GM20431 (cell line): ENCODE measurements at regions not wholly inside any gene's neighbourhood (a gene's known extent, or its start where the extent isn't known, plus 50 kb on each side); places are given as distances from the start of the nearest gene placed in this dataset.

Experiments
- in situ Hi-C: fragments of 300-500 bp; cut with MseI, MboI; formaldehyde crosslinking; loops from one replicate; pipeline ENCODE4 v1.15.0; 2020; ENCODE audit warnings: low sequenced_read_pairs; ENCODE audit not compliant: unreplicated experiment

GRCh38 chr7:18350678-18351077 lies 144.9 kb upstream of the HDAC9 start:
- in situ Hi-C loops: loop anchor here (25.0 kb wide), 1 partner anchor 237 kb away; no protein-coding TSS in a partner anchor

GRCh38 chr7:18352339-18353255 lies 143.0 kb upstream of the HDAC9 start:
- in situ Hi-C loops: loop anchor here (25.0 kb wide), 1 partner anchor 235 kb away; no protein-coding TSS in a partner anchor

GRCh38 chr7:18353339-18353738 lies 142.2 kb upstream of the HDAC9 start:
- in situ Hi-C loops: loop anchor here (25.0 kb wide), 1 partner anchor 234 kb away; no protein-coding TSS in a partner anchor

GRCh38 chr7:18354108-18355085 lies 141.2 kb upstream of the HDAC9 start:
- in situ Hi-C loops: loop anchor here (25.0 kb wide), 1 partner anchor 233 kb away; no protein-coding TSS in a partner anchor

GRCh38 chr7:18356191-18356645 lies 139.3 kb upstream of the HDAC9 start:
- in situ Hi-C loops: loop anchor here (25.0 kb wide), 1 partner anchor 231 kb away; no protein-coding TSS in a partner anchor

- in situ Hi-C loops: loop anchor here (25.0 kb wide), 1 partner anchor 230 kb away; no protein-coding TSS in a partner anchor
These were observed 137.9 kb upstream of the HDAC9 start for GRCh38 chr7:18357691-18358090.

- in situ Hi-C loops: loop anchor here (25.0 kb wide), 1 partner anchor 226 kb away; no protein-coding TSS in a partner anchor
These were observed 133.8 kb upstream of the HDAC9 start for GRCh38 chr7:18361756-18362155.

GRCh38 chr7:18363751-18364380 lies 131.7 kb upstream of the HDAC9 start:
- in situ Hi-C loops: loop anchor here (25.0 kb wide), 1 partner anchor 223 kb away; no protein-coding TSS in a partner anchor

GRCh38 chr7:18364396-18364795 lies 131.2 kb upstream of the HDAC9 start:
- in situ Hi-C loops: loop anchor here (25.0 kb wide), 1 partner anchor 223 kb away; no protein-coding TSS in a partner anchor

GRCh38 chr7:18366394-18366793 lies 129.2 kb upstream of the HDAC9 start:
- in situ Hi-C loops: loop anchor here (25.0 kb wide), 1 partner anchor 221 kb away; no protein-coding TSS in a partner anchor

- in situ Hi-C loops: loop anchor here (25.0 kb wide), 1 partner anchor 218 kb away; no protein-coding TSS in a partner anchor
These were observed 126.5 kb upstream of the HDAC9 start for GRCh38 chr7:18369011-18369410.

- in situ Hi-C loops: loop anchor here (25.0 kb wide), 1 partner anchor 217 kb away; no protein-coding TSS in a partner anchor
These were observed 124.9 kb upstream of the HDAC9 start for GRCh38 chr7:18370633-18371032.

- in situ Hi-C loops: no loop called here
These were observed 116.5 kb upstream of the HDAC9 start for GRCh38 chr7:18378989-18379605.

GRCh38 chr7:18384491-18385143 lies 110.9 kb upstream of the HDAC9 start:
- in situ Hi-C loops: no loop called here

GRCh38 chr7:18386607-18387006 lies 108.9 kb upstream of the HDAC9 start:
- in situ Hi-C loops: no loop called here

- in situ Hi-C loops: no loop called here
These were observed 108.3 kb upstream of the HDAC9 start for GRCh38 chr7:18387191-18387735.

GRCh38 chr7:18390535-18390907 lies 105.0 kb upstream of the HDAC9 start:
- in situ Hi-C loops: no loop called here

- in situ Hi-C loops: no loop called here
These were observed 102.0 kb upstream of the HDAC9 start for GRCh38 chr7:18393465-18394118.
